Pons (tissue), 1 donor: ENCODE measurements at regions not wholly inside any gene's neighbourhood (a gene's known extent, or its start where the extent isn't known, plus 50 kb on each side); places are given as distances from the start of the nearest gene placed in this dataset.
"Not testable (repeated sequence)": the region's sequence is repeated elsewhere in the genome, so short reads cannot be mapped to it uniquely, and the experiment has no call there.

ENCODE experiments used
- DNase-seq: peaks from one replicate; pipeline ENCODE4 v3.0.0-alpha.2; 2016; ENCODE audit warnings: low spot score

DNA sequence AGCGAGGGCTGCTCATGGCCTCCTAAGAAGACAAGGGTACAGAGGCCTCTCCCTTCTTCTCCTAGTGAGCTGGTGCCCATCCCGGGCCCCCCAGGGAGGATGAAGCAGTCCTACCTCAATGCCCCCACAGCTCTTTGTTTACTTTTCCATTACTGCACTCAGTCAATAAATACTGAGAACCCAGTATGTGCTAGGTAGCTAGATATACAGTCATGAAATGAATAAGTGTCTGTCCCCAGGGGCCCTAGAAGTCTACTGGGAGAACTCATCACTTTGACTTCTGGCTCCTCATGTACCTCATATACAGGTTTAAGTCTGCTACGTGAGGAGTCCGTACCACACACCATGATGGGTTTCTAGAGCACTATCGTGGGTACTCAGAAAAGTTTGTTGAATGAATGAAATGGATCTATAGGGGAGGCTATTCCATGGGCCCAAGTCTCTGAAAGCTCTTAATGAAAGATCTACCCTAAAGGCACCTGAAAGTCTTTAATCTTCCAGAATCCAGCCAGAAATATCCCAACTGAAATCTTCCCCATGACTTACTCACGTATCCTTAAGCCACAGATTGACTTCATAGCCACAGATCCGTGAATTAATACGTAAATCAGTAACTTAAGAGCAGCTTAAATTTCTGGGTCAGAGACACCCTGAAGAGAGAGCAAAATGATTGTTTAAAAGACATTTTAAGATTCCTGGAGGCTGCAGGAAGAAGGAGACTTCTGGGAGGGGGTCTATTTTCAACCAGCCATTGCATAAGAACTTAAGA, 51.6 kb upstream of the POMP start:
- no peak for DNase-seq

DNA sequence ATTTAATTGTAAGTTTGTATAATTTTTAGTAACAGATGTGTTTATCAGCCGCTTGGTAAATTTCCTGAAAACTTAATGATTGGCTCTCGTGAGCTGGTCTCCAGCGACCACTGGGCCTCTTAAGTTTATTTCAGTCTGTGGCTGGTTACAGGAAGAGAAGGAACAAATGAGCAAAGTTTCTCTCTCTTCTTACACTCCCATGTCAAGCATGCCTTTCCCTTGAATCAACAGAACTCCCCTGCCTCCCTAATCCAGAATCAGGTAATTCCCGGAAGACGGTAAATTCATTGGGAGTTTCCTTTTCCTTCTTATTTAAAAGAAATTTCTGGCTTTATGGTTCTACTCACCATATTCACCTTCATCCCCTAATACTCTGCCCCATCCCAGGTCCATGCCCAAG, 52.5 kb upstream of the POMP start:
- no peak for DNase-seq

DNA sequence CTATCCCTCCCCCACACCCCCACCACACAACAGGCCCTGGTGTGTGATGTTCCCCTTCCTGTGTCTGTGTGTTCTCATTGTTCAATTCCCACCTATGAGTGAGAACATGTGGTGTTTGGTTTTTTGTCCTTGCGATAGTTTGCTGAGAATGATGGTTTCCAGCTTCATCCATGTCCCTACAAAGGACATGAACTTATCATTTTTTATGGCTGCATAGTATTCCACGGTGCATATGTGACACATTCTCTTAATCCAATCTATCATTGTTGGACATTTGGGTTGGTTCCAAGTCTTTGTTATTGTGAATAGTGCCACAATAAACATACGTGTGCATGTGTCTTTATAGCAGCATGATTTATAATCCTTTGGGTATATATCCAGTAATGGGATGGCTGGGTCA, 53.8 kb upstream of the POMP start:
- not testable (repeated sequence) for DNase-seq

DNA sequence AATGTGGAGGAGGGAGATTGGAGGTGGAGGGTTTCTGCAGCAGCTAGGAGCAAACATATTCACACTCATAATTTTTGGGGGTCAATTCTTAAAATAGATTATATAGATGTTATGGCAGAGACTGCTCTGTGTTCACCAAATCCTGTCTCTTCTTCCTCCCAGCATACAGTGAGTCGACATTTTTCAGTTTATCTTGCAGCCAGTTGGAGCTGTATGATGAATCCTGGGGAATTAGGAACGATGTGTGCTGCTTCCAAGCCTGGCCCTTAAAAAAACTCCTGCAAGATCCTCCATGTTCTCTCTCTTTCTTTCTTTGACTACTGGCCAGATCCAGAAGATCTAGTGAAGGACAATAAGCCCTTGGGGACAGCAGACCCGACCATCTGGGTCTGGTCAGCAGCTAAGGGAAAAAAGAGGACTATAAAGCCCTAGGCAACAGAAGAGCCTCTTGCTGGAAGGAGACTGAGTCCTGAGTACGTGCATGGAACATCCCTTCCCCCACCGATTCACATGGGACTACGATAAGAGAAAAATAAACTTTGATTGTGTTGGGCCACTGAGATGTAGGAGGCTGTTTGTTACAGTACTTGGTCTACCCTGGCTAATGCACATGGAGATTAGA, 55.8 kb upstream of the POMP start:
- no peak for DNase-seq

DNA sequence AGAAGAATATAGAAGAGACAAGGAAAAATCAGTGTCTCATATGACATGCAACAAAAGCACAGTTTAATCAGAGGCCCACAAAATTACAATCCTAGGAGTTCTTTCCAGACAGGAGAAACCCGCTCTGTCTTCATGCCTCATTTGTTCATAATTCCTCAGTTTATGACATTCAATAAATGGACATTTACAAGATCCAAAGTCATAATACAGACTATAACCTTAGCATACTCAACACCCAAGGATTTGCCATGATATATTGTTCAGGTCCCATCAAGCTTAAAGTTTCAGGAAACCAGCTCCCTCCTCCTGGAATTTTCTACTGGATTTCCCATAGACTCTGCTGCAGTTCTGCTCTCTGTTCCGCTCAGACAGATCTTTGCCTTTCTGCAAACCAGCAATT, 56.4 kb upstream of the POMP start:
- DNase-seq = no peak

DNA sequence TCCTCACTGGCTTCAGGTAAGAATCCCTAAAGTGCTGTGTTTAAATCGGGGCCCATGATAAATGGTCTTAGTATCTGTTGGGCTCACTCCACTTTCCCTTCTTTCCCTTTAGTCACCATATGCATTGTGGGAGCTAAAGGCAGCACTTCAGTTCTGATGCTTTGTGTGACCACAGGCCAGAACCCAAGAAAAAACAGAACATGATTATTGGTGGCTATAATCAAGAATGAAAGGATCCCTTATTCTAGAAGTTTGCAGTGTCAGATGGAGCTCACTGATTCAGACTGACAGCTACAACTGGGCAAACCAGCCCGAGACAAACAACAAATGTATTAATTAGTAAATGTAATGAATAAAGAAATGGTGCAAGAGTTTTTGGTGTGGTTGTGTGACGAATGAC, 57.3 kb upstream of the POMP start:
- peak; percentile 79 for DNase-seq

DNA sequence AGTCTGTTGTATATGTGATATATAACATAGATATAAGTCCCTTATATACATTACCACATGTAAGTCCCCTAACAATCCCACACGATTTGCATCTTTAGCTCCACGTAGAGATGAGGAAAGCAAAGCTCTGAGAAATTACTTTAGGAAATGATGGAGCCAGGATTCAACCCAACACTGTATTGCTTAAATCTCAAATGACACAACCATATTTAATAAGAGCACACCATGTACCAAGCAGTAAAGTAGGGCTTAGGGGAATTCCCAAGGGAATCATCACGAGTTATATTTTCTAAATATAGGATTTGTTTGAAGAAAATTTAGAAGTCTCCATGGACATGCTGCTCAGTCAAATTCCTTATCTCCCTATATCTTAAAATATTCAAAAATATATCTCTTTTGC, 61.3 kb upstream of the POMP start:
- DNase-seq = no peak

DNA sequence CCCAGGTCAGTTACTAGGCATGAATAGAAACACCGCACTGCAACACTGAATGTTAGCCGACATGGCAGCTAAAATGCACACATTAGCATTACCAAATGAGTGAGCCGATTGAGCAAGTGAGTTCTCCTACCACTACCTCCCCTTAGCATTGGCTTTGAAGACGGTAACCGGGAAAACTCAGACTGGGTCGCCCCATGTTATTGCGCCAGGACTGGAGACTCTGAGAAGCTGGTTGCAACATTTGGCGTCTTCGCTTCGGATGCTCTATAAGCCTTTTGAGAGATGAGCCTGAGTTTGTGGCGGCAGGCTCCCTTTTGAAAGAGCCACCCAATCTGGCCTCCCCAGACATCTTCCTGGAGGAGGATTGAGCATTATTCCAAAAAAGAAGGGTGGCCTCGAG, 68.5 kb upstream of the POMP start:
- no peak for DNase-seq

DNA sequence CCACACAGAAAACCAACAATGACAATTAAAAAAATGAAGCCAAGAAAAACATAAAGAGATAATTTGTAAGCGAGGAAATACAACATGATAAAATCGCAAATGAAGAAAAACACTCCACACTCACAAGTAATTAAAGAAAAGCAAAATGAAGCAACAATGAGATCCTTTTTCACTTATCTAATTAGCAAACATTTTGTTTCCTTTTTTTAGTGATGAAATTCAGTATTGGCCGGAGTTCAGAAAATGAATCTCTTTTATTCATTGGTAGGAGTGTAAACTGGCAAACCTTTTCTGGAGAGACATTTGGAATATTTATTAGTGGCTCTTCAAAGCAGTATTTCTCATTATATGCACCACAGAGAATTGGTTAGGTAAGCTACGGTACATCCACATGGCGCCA, 70.6 kb upstream of the POMP start:
- no peak for DNase-seq

DNA sequence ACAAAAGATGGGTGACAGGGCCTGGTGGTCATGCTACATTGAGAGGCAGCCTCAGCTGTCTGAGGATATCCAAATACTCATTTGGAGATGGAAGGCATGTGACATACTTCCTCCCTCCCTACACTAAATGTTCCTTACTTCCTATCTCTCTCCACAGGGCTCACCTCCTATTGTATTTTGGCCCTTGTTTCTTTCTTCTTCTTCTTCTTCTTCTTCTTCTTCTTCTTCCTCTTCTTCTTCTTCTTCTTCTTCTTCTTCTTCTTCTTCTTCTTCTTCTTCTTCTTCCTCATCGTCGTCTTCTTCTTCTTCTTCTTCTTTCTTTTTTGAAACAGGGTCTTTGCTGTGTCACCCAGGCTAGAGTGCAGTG, 71.8 kb upstream of the POMP start:
- DNase-seq = no peak

DNA sequence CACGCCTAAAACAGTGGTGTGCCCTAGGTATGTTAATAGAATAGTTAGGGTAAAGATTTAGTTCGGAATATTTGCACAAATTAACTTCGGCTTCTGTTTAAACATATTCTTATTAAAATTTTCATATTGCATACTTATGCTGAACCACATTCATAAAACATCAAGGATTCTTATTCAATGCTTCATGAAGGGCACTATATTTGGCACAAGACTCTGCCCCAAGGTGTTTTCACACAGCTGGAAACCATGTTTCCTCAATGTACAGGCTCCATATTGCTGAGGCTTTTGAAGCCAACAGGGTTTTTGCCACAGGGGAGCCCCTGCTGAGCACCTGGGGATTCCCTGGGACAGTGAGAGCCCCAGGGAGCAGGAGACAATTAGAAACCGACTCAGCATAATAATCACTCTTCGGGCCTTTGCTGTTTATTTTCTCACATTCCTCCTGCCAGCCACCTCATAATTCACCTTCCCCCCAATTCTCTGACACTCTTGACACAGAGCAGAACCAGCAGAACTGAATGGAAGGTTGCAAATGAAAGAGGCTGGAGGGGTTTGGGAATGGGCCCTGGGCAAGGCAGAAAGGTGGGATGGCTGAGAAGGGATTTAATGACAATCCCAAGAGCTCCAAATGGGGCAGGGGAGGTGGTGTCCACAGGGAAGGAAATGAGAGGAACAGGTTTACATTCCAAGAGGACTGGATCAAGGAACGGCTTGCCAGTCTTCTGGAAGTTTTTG, 72.3 kb upstream of the POMP start:
- no peak for DNase-seq

DNA sequence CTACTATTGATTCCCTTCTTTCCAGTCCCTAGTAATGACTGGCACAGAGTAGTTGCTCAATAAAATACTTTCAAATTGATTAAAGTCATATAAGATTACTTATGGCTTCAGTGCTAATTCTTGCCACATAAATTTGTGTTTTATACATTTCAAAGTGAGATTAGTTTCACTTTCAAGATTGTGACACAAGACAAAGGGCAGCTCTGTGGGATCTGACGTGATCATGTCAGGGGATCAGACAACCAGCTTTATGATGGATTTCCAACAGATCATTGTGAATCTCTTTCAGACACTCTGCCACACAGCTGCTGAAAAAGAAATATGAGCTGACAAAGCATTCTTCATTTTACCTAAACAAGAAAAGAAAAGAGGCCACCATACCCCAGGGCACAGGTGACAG, 73.4 kb upstream of the POMP start:
- no peak for DNase-seq

DNA sequence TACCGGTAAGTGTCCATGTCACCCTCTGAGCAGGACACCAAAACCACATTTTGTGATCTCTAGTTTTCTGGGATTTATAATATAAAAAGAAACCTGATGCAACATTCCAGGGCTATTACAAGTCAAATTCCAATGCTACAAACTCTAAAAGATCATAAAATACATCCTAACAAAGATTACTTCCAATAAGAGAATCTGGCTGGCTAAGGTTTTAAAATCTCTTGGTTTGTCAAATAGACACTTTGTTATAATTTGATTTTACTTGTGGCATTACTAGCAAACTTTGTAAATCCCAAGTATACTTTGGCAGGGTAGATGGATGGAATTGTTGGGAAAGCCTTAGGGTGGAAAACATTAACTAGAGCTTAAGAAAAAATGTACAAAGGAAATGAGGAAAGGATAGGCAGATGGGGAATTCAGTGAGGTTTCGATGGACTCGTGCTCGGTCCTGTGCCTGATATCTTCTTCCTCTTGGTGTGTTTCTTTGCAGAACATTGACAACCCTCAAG, 74.0 kb upstream of the POMP start:
- DNase-seq = peak; percentile 27

DNA sequence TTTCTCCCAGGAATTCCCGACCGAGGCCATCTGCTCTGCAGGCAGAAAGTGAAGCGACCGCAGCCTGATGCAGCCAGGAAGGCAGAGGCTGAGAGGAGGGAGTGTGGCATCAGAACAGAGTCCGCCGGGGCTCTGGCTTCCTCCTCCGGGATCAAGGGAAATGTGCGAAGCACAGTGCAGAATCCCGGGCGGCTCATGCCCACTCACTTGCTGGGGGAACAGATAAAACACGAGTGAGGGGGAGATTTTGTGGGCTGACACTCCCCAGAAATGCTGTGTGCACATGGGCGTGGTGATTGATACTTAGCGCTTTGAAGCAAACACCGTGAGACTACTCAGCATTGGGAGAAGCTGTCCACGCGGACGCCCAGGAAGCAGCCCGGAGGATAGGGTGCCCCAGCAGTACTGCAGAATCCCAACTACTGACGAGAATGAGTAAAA, 75.3 kb upstream of the POMP start:
- DNase-seq = no peak

DNA sequence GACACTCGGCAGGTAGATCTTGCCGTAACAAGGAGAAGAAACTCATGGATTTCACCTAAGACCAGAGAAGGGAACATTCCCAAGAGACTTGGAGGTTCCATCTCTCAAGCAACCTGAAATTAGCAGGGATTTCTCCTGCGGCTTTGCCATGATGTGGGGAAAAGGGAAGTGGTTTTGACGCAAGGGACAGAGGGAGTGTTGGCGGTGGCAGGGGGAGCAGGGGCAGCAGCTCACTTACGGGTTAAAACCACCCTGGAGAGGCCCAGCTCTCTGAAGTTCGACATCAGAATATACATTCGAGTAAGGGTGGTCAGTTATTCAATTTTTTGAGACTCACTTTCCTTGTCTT, 76.1 kb upstream of the POMP start:
- no peak for DNase-seq

DNA sequence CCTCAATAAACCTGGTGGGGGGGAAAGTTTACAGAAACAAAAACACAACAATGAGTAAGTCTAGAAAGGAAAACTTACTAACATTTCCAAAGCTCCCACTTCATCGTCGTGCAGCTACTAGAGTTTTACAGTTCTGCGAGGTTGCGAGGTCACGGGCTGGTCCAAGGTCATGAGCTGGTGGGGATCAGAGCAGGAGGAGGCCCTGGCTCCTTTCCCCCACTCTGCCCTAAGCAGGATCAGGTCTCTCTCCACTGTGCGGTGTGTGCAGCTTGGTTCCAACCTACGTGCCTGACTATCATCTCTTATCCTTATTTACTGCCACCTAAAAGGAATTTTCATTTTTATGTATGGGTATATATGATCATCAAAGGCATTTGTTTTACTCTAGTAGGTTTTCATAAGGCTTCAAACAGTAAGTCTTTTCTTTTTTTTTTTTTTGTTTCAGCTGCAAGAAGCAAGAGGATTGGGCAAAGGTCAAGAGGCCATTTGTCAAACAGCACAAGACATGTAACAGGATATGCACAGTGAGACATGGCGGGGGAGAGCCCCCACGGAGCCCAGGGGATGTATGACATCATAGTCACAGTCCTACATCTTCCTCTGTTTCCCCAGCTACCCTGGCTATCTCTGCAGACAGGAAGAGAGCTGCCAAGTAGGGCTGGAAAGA, 76.6 kb upstream of the POMP start:
- DNase-seq = no peak

DNA sequence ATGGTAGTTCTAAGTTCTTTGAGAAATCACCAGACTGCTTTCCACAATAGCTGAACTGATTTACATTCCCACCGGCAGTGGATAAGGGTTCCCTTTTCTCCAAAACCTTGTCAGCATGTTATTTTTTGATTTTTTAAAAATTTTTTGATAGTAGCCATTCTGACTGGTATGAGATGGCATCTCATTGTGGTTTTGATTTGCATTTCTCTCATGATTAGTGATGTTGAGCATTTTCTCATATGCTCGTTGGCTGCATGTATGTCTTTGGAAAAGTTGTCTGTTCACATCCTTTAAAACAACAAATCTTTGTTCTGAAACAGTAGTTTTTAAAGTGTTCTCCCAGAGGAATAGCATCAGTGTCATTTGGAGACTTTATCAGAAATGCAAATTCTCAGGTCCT, 77.5 kb upstream of the POMP start:
- no peak for DNase-seq

DNA sequence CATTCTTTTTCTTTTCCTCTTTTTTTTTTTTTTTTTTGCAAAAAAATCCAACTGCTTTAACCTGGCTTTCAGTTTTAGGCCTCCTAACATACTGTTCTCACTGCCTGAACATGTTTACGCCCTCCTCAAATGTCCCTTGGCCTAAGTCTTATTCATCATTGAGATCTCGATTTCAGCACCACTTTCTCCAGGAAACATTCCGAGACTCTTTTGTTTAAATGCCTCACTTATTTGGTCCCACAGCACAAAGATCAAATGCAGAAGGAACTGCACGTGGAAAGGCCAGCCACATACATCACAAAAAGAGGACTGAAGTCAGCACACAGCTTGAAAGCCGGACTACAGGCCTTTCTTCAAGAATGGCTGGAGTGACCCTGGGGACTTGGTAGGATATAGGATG, 79.2 kb upstream of the POMP start:
- DNase-seq = no peak

DNA sequence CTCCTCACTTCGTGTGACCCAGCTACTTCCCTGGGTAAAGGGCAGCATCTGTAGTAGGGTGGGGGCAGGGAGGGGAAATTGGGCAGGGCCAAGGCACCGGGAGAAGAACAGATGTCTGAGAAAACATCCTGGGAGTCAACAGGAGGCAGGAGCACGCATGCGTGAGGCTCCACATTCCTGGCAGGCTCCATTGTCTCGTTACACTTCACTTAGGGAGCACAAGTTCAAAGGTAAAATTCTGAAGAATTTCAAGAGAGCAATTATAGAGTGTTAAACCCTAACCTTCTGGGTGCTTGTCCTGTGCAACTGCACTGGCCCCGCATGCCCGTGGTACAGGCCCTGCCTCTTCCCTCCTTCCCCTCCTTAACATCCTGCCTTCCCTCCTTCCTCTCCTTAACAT, 79.6 kb upstream of the POMP start:
- no peak for DNase-seq

DNA sequence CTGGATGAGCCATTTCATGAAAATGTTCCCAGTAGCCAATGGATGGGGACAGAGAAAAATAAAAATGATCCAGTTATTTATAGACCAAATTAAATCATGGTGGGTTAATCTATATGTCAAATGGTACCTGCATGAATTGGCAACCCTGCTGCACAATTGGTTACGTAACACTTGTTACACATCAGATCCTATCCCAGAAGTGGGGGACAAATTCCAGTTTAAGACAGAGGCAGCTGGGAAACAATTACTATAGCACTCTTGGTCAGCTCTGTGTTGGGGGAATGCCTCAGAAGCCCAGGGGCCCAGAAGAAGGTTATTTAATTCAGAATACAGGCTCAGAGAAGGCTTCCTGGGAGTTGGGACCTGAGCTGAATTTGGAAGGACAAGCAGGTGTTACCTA, 81.1 kb upstream of the FLT1 start:
- no peak for DNase-seq

DNA sequence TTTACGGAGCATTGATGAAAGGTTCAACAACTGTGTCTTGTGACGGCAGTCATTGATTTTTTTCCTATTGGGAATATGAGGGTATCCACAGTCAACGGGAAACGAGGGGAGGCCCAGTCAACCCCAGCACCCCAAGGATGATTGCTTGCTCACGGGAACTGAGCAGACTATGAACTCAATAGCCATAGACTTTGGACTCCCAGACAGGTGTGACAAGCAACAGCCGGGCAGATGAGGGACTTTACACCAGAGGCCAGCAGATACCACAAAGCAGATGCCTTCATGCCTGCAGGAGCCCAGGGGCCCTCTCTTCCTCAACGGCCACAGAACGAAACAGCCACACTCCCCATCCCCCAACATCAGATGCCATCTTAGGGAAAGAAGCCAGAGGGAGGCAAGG, 80.3 kb upstream of the FLT1 start:
- no peak for DNase-seq

DNA sequence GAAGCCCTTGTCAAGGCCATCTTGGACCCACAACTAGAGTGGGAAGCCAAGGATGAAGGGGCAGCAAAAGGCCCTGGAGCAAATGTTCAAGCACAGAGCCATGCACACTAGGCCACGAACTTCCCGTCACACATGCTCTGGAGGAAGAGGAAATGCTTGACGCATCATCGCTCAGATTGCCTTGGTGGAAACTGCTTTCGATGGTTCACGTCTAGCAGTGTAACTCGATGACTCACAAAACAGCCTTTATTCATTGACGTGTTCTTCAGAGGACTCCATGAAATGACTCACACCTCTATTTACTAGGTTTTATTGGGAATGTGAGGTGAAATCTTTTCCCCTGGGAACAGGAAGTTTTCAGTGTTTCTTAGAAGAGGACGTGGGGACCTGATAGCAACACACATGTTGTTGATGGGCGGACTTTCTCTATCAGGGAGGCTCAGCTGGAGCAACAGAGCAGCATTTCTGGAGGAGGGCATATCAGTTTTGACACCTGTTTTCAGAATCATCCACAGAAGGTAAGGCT, 79.8 kb upstream of the FLT1 start:
- no peak for DNase-seq
